IMR-90 (cell line): ENCODE measurements at regions not wholly inside any gene's neighbourhood (a gene's known extent, or its start where the extent isn't known, plus 50 kb on each side); places are given as distances from the start of the nearest gene placed in this dataset.

Source experiments
- ATAC-seq: fragments of 200-7000 bp; cut with Tn5 transposase; 2 replicates; pipeline ENCODE4 v1.9.1; 2020; ENCODE audit warnings: low read depth, mild to moderate bottlenecking, moderate library complexity
- BruUV-seq: library from RNA; stranded (reverse); fragments of 400-500 nt; replicated peaks from 2 replicates; lab custom pipeline; 2021; lab: Mats Ljungman, UMichigan
- CTCF ChIA-PET: fragments of 300-600 bp; formaldehyde crosslinking; extraction: SDS; loops from one replicate; lab custom pipeline; 2021; ENCODE audit warnings: antibody characterized with exemption; lab: Yijun Ruan, JAX
- POLR2A ChIA-PET: fragments of 300-600 bp; sonication (Branson Sonifier 250); formaldehyde crosslinking; loops from one replicate; lab custom pipeline; 2022; ENCODE audit warnings: antibody characterized with exemption; ENCODE audit not compliant: unreplicated experiment; lab: Charles Lee
- DNase-seq: peaks from one replicate; pipeline ENCODE4 v3.0.0; 2013
- H2AFZ ChIP-seq: replicated peaks from 2 replicates; pipeline ENCODE3; 2013; ENCODE audit warnings: low read length, mild to moderate bottlenecking; ENCODE audit not compliant: poor library complexity
- H2AK5ac ChIP-seq: 2 replicates; pipeline ENCODE4 v1.6.1; 2013; ENCODE audit warnings: low read depth, low read length, inconsistent platforms
- H2AK9ac ChIP-seq: replicated peaks from 2 replicates; pipeline ENCODE3; 2013; ENCODE audit warnings: mild to moderate bottlenecking, low read depth, low read length, moderate library complexity; ENCODE audit not compliant: poor library complexity
- H2BK120ac ChIP-seq: 2 replicates; pipeline ENCODE4 v1.6.1; 2013; ENCODE audit warnings: low read depth, low read length, inconsistent platforms
- H2BK15ac ChIP-seq: 3 replicates; pipeline ENCODE4 v1.6.1; 2013; ENCODE audit warnings: low read depth, low read length, inconsistent platforms
- H2BK20ac ChIP-seq: 2 replicates; pipeline ENCODE4 v1.6.1; 2013; ENCODE audit warnings: low read depth, mild to moderate bottlenecking, inconsistent platforms, low read length, moderate library complexity
- H2BK5ac ChIP-seq: 2 replicates; pipeline ENCODE4 v1.6.1; 2013; ENCODE audit warnings: mild to moderate bottlenecking, low read depth, low read length, inconsistent platforms; ENCODE audit not compliant: poor library complexity, severe bottlenecking
- H3K14ac ChIP-seq: replicated peaks from 2 replicates; pipeline ENCODE4 v1.6.1; 2013; ENCODE audit warnings: low read depth, low read length, inconsistent platforms
- H3K18ac ChIP-seq: 2 replicates; pipeline ENCODE4 v1.6.1; 2013; ENCODE audit warnings: low read depth, low read length, control low read depth
- H3K23ac ChIP-seq: 2 replicates; pipeline ENCODE4 v1.6.1; 2013; ENCODE audit warnings: low read depth, low read length, inconsistent platforms
- H3K27ac ChIP-seq: 2 replicates; pipeline ENCODE4 v1.5.1; 2013; ENCODE audit warnings: mild to moderate bottlenecking, control low read depth, low read length; ENCODE audit not compliant: insufficient read depth
- H3K27me3 ChIP-seq: 2 replicates; pipeline ENCODE4 v1.6.1; 2013; ENCODE audit warnings: low read length; ENCODE audit not compliant: control insufficient read depth, insufficient read depth
- H3K36me3 ChIP-seq: 2 replicates; pipeline ENCODE4 v1.6.1; 2013; ENCODE audit warnings: low read length, mixed read lengths; ENCODE audit not compliant: control insufficient read depth, insufficient read depth
- H3K4ac ChIP-seq: 2 replicates; pipeline ENCODE4 v1.6.1; 2013; ENCODE audit warnings: low read depth, low read length, inconsistent platforms
- H3K4me1 ChIP-seq: 2 replicates; pipeline ENCODE4 v1.6.1; 2013; ENCODE audit warnings: low read length, mixed read lengths; ENCODE audit not compliant: control insufficient read depth, insufficient read depth
- H3K4me2 ChIP-seq: 2 replicates; pipeline ENCODE4 v1.6.1; 2013; ENCODE audit warnings: low read depth, mild to moderate bottlenecking, control low read depth, low read length, moderate library complexity
- H3K4me3 ChIP-seq: 2 replicates; pipeline ENCODE4 v1.5.1; 2013; ENCODE audit warnings: low read depth, mild to moderate bottlenecking, control low read depth, low read length, moderate library complexity; ENCODE audit not compliant: insufficient read depth
- H3K56ac ChIP-seq: 2 replicates; pipeline ENCODE4 v1.6.1; 2013; ENCODE audit warnings: low read length, inconsistent platforms; ENCODE audit not compliant: insufficient read depth; ENCODE audit errors: extremely low read depth
- H3K79me1 ChIP-seq, 2 experiments: 2 replicates each; pipeline ENCODE4 v1.6.1; 2013; ENCODE audit warnings: low read length in 2 of 2, inconsistent platforms in 1 of 2, low read depth in 1 of 2
- H3K9ac ChIP-seq: 2 replicates; pipeline ENCODE4 v1.6.1; 2013; ENCODE audit warnings: low read depth, low read length, control low read depth
- H3K9me1 ChIP-seq: 2 replicates; pipeline ENCODE4 v1.6.1; 2013; ENCODE audit warnings: low read length, inconsistent platforms; ENCODE audit not compliant: insufficient read depth
- H3K9me3 ChIP-seq: 2 replicates; pipeline ENCODE4 v1.6.1; 2013; ENCODE audit warnings: low read length; ENCODE audit not compliant: control insufficient read depth, insufficient read depth
- H4K20me1 ChIP-seq: 2 replicates; pipeline ENCODE4 v1.6.1; 2013; ENCODE audit warnings: low read length, inconsistent platforms; ENCODE audit not compliant: insufficient read depth
- H4K5ac ChIP-seq: 2 replicates; pipeline ENCODE4 v1.6.1; 2013; ENCODE audit warnings: mild to moderate bottlenecking, low read depth, low read length, control low read depth
- H4K8ac ChIP-seq, 2 experiments: 2 replicates each; pipeline ENCODE4 v1.6.1; 2013; ENCODE audit warnings: low read depth in 2 of 2, low read length in 2 of 2, control low read depth in 1 of 2, inconsistent platforms in 1 of 2
- H4K91ac ChIP-seq: 2 replicates; pipeline ENCODE4 v1.6.1; 2013; ENCODE audit warnings: low read depth, low read length, inconsistent platforms; ENCODE audit not compliant: insufficient read depth
- FOS ChIP-seq: fragments of 150-350 bp; IDR thresholded peaks from 2 replicates; pipeline ENCODE4 v1.6.1; 2016; ENCODE audit warnings: low read depth, low read length
- NFE2L2 ChIP-seq: fragments of 150-350 bp; IDR thresholded peaks from 2 replicates; pipeline ENCODE4 v1.6.1; 2016; ENCODE audit warnings: low read depth, mild to moderate bottlenecking, low read length
- RCOR1 ChIP-seq: IDR thresholded peaks from 2 replicates; pipeline ENCODE4 v1.6.1; 2012; ENCODE audit warnings: mild to moderate bottlenecking, low read length, improper control_type of control experiment; ENCODE audit not compliant: insufficient replicate concordance
- WGBS, 2 experiments: methylation state at CpG; one replicate each; pipeline versions ENCODE4 v1.1.5 to v1.1.7; 2013; ENCODE audit warnings: missing lambda C conversion rate in 2 of 2; ENCODE audit not compliant: insufficient read length in 1 of 2; ENCODE audit errors: extremely low coverage in 2 of 2; 5-methylcytosine and 5-hydroxymethylcytosine counted together
- dilution Hi-C: fragments of 300-500 bp; cut with HindIII; formaldehyde crosslinking; loops from one replicate; pipeline ENCODE4 v1.14.3; 2018; ENCODE audit warnings: low sequenced_read_pairs; ENCODE audit not compliant: unreplicated experiment
- in situ Hi-C: fragments of 300-500 bp; cut with MboI; formaldehyde crosslinking; loops from 3 replicates; pipeline ENCODE4 v1.14.3; 2019; ENCODE audit warnings: low sequenced_read_pairs, inconsistent platforms, mixed read lengths
- intact Hi-C: fragments of 100-400 bp; cut with micrococcal nuclease; formaldehyde crosslinking; loops from 2 replicates; pipeline ENCODE4 v1.10.0; 2022

DNA sequence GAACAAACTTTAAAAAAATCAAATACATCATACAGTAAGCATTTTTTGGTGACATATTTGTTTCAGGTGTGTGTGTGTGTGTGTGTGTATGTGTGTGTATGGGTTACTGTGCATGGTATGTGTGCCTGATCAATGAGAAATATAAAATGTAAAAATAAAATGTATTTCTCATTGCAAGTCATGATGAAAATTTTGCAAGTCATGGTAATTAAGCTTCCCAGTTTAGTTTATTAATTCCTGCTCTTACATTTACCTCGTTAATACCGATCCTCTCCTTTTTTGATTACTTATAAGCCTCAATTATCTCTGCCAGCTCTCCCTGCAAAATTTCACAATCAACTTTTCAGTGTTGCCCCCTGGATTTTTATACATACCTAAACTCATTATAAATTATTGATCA is 114.6 kb upstream of the ADGRL3 start:
- Histone ChIP-seq H3K18ac (no peak overlapping the region), H2AK5ac (no peak overlapping the region), H3K36me3 (no peaks in the 10 kb centered on the region), H2BK120ac (no peak overlapping the region), H3K4me2 (no peak overlapping the region), H3K9ac (no peak overlapping the region), H3K56ac (no peak overlapping the region), H3K4me3 (no peak overlapping the region), H4K91ac (no peak overlapping the region), H3K79me1 (no peaks in the 10 kb centered on the region), H3K14ac (no peak overlapping the region), H2BK20ac (no peak overlapping the region), H3K9me1 (no peaks in the 10 kb centered on the region), H4K20me1 (no peaks in the 10 kb centered on the region), H2BK5ac (no peak overlapping the region), H2AK9ac (no peak overlapping the region), H3K4ac (no peak overlapping the region), H4K8ac (no peak overlapping the region), H3K27me3 (no peaks in the 10 kb centered on the region), H2AFZ (no peak overlapping the region), H3K23ac (no peak overlapping the region), H4K5ac (no peak overlapping the region), H3K9me3 (no peaks in the 10 kb centered on the region), H2BK15ac (no peak overlapping the region), H3K4me1 (no peaks in the 10 kb centered on the region), H3K27ac (no peak overlapping the region)
- WGBS, 2 experiments = no CpG with 5 or more reads among the region's 2 CpGs
- intact Hi-C loops (no loop called here), in situ Hi-C loops (no loop called here), dilution Hi-C loops (no loop called here)
- BruUV-seq = no TSS peak
- CTCF ChIA-PET = no interaction called here
- POLR2A ChIA-PET = no interaction called here
- TF ChIP-seq FOS (no peak), NFE2L2 (peak; percentile 83), RCOR1 (no peak)
- DNase-seq (no peak), ATAC-seq (no peak)
